ENCODE measurements at regions not wholly inside any gene's neighbourhood (a gene's known extent, or its start where the extent isn't known, plus 50 kb on each side); places are given as distances from the start of the nearest gene placed in this dataset.
A peak's percentile ranks its signal among the peaks of the same experiment; 100 is the strongest.

GRCh38 chr2:64831134-64831976 lies 157.8 kb upstream of the SLC1A4 start:
- TF ChIP-seq CTCF (IDR thresholded peaks at IDR 0.05) = peak; percentile 76 to 90 (median 82)
- Histone ChIP-seq H3K4me3 (no peak overlapping the region), H3K36me3 (no peaks in the 10 kb centered on the region), H3K27me3 (no peaks in the 10 kb centered on the region), H3K4me1 (peaks cover 0 to 8% (median 4%) of the 10 kb centered on the region in 3 donors), H3K27ac (peak overlapping the region in 2 of 4 donors; percentile 42 to 70), H3K9me3 (no peaks in the 10 kb centered on the region)
- FAIRE-seq (no peak), ATAC-seq (peak; percentile 89 to 95 (median 94)), DNase-seq (peak; percentile 66 to 86 (median 79))
- WGBS, 2 donors = 41 to 44% methylated on average over 20 of the region's 20 CpGs
- intact Hi-C loops (cut with DNase I) = loop anchor here in 1 of 3 donors (10.0 kb wide), 1 partner anchor 187 kb away; no protein-coding TSS in a partner anchor

GRCh38 chr2:64831977-64832328 lies 157.2 kb upstream of the SLC1A4 start:
- no peak overlapping the region for H3K27ac ChIP-seq
- no peaks in the 10 kb centered on the region for H3K36me3 ChIP-seq
- TF ChIP-seq CTCF (IDR thresholded peaks at IDR 0.05) = no peak
- DNase-seq (no peak), FAIRE-seq (no peak), ATAC-seq (peak in 2 of 4 donors; percentile 20 to 33)
- intact Hi-C loops (cut with DNase I) = loop anchor here in 1 of 3 donors (10.0 kb wide), 1 partner anchor 187 kb away; no protein-coding TSS in a partner anchor
- no peaks in the 10 kb centered on the region for H3K9me3 ChIP-seq
- H3K4me1 ChIP-seq = peaks cover 0 to 8% (median 4%) of the 10 kb centered on the region in 3 donors
- 54 to 63% methylated on average over 6 of the region's 6 CpGs for WGBS, 2 donors
- no peaks in the 10 kb centered on the region for H3K27me3 ChIP-seq
- no peak overlapping the region for H3K4me3 ChIP-seq

- Histone ChIP-seq H3K36me3 (no peaks in the 10 kb centered on the region), H3K27ac (no peak overlapping the region), H3K27me3 (no peaks in the 10 kb centered on the region), H3K9me3 (no peaks in the 10 kb centered on the region), H3K4me3 (no peak overlapping the region), H3K4me1 (peaks cover 0 to 8% (median 4%) of the 10 kb centered on the region in 3 donors)
- intact Hi-C loops (cut with DNase I) = loop anchor here in 1 of 3 donors (10.0 kb wide), 1 partner anchor 188 kb away; no protein-coding TSS in a partner anchor
- TF ChIP-seq CTCF (IDR thresholded peaks at IDR 0.05) = no peak
- FAIRE-seq (no peak), ATAC-seq (no peak), DNase-seq (no peak)
- WGBS, 2 donors = 91 to 96% methylated on average over 1 of the region's 1 CpG
Measured at GRCh38 chr2:64832936-64833335, 156.3 kb upstream of the SLC1A4 start.

GRCh38 chr2:64836566-64836965 lies 152.6 kb upstream of the SLC1A4 start:
- ATAC-seq (no peak), DNase-seq (no peak), FAIRE-seq (no peak)
- intact Hi-C loops (cut with DNase I) = loop anchor here in 1 of 3 donors (10.0 kb wide), 1 partner anchor 192 kb away; no protein-coding TSS in a partner anchor
- Histone ChIP-seq H3K27ac (no peak overlapping the region), H3K9me3 (no peaks in the 10 kb centered on the region), H3K4me1 (peaks cover 0 to 6% (median 0%) of the 10 kb centered on the region in 3 donors), H3K27me3 (no peaks in the 10 kb centered on the region), H3K4me3 (no peak overlapping the region), H3K36me3 (no peaks in the 10 kb centered on the region)
- TF ChIP-seq CTCF (IDR thresholded peaks at IDR 0.05) = no peak
- WGBS, 2 donors = 42 to 43% methylated on average over 5 of the region's 5 CpGs

Measured in pancreas (tissue), 10 donors.